Body of pancreas (tissue), 4 donors: ENCODE measurements at regions not wholly inside any gene's neighbourhood (a gene's known extent, or its start where the extent isn't known, plus 50 kb on each side); places are given as distances from the start of the nearest gene placed in this dataset.

Experiments
- POLR2A ChIP-seq, 3 donors: fragments of 450-650 bp; IDR thresholded peaks; one replicate each; pipeline ENCODE4 v1.6.1; 2016; ENCODE audit warnings: antibody characterized with exemption in 3 of 3, mild to moderate bottlenecking in 2 of 3
- TF ChIP-seq, protein P1 (sequence below), 7 experiments: fragments of 450-650 bp in 4 of 7; fragments of 200-600 bp in 3 of 7; sonication (generic) in 3 of 7; IDR thresholded peaks; one replicate each; pipeline ENCODE4 v1.5.1; 2016 to 2019; ENCODE audit warnings: antibody characterized with exemption in 7 of 7

DNA sequence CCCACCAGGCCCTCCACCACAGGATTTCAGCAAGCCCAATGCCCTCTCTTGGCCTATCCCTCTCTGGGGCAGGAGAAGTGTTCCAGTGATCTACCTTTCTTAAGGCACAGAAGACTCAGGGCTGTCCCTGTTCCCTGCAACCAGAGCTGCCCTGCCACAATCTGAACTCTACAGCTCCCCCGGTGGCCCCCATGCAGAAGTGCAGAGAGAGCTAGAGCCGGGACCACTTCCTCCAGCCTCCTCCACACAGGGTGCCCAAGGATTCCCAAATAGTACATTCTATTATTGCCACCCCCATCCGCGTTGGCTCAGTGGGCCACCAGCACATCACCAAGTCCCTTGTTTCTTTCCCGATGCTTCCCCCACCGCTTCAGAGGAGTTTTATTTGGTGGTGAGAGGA is 114.8 kb upstream of the PTPRM start:
- TF ChIP-seq, protein P1, sequence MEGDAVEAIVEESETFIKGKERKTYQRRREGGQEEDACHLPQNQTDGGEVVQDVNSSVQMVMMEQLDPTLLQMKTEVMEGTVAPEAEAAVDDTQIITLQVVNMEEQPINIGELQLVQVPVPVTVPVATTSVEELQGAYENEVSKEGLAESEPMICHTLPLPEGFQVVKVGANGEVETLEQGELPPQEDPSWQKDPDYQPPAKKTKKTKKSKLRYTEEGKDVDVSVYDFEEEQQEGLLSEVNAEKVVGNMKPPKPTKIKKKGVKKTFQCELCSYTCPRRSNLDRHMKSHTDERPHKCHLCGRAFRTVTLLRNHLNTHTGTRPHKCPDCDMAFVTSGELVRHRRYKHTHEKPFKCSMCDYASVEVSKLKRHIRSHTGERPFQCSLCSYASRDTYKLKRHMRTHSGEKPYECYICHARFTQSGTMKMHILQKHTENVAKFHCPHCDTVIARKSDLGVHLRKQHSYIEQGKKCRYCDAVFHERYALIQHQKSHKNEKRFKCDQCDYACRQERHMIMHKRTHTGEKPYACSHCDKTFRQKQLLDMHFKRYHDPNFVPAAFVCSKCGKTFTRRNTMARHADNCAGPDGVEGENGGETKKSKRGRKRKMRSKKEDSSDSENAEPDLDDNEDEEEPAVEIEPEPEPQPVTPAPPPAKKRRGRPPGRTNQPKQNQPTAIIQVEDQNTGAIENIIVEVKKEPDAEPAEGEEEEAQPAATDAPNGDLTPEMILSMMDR (IDR thresholded peaks at IDR 0.05): peak in 6 of 7 experiments; percentile 50 to 56 (median 54)
- no peak for TF ChIP-seq POLR2A (IDR thresholded peaks at IDR 0.05)
